GM13976 (cell line): ENCODE measurements at regions not wholly inside any gene's neighbourhood (a gene's known extent, or its start where the extent isn't known, plus 50 kb on each side); places are given as distances from the start of the nearest gene placed in this dataset.

Experiments used
- DNase-seq: peaks from one replicate; pipeline ENCODE4 v3.0.0; 2012; ENCODE audit warnings: low spot score
- CTCF ChIP-seq: IDR thresholded peaks from 2 replicates; pipeline ENCODE4 v1.5.1; 2012; ENCODE audit warnings: borderline replicate concordance, mild to moderate bottlenecking; ENCODE audit not compliant: insufficient read depth; ENCODE audit errors: extremely low read depth, missing control alignments, control extremely low read depth
- in situ Hi-C: fragments of 300-500 bp; cut with MboI; formaldehyde crosslinking; loops from one replicate; pipeline ENCODE4 v1.12.0; 2022; ENCODE audit warnings: low sequenced_read_pairs, mixed read lengths, inconsistent platforms; ENCODE audit not compliant: unreplicated experiment

DNA sequence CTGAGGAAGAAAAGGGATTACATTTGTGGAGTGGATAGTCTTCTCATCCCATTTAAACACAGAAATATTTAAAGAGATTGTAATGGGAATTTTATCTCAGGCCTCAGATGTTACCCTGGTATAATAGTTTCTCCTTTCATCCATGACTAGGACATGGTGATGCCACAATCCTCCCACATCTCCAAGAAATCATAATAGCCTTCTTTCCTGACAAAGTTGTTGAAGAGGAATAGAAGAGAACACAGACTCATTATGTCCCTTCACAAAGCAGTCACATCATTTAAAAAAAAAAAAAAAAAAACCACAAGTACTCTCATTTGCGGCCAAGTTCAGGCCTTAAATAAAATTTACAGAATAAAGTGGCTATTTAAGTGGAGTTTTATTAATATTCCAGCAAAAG is 359.6 kb downstream of the DEPDC1B start:
- TF ChIP-seq CTCF: no peak
- in situ Hi-C loops: no loop called here
- no peak for DNase-seq

DNA sequence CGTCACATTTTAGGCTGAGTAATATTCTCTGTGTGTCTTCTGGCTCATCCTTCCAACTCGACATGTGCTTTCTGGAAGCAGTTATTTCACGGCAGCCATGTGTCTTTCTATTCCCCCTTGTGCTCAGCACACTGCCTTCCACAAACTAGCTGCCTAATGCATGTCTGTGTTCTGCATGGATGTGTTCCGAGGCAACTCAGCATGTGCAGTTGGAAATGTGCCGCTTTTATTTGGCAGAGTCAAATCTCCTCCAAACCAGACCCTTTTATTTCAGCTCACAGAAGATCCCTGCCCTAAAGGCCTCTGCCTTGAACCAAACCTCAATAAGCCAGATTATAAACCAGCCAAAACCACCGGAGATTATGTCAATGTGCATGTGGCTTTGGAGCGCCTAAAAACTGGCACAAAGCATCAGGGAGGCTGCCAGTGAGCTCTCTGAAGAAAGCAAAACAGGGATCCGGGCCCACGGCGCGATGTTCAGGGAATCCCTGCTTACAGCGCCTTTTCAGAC is 360.2 kb downstream of the DEPDC1B start:
- in situ Hi-C loops: no loop called here
- no peak for TF ChIP-seq CTCF
- no peak for DNase-seq

GRCh38 chr5:60338846-60339245 is 361.1 kb downstream of the DEPDC1B start:
- in situ Hi-C loops: no loop called here
- no peak for TF ChIP-seq CTCF
- DNase-seq: no peak

DNA sequence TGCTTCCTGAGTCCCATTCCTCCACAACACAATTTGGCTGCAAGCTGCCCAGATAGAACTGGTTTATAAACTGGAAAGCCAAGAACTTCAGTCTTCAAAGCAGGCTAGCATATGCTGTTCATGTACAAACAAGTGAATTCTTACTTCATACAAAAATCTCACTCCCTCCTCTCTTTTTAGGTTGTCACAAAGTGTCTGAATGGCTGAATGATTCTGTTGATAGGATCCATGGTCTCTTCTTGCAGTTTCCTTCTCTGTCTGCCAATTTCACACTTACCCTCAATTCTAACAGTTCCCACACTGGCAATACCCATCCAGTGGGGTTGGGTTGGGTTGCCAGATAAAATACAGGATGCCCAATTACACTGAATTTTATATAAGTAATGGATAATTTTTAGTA is 363.5 kb downstream of the DEPDC1B start:
- in situ Hi-C loops: no loop called here
- no peak for DNase-seq
- TF ChIP-seq CTCF: no peak

- DNase-seq: no peak
- in situ Hi-C loops: no loop called here
- no peak for TF ChIP-seq CTCF
Observed at GRCh38 chr5:60335913-60336312, 364.1 kb downstream of the DEPDC1B start.

DNA sequence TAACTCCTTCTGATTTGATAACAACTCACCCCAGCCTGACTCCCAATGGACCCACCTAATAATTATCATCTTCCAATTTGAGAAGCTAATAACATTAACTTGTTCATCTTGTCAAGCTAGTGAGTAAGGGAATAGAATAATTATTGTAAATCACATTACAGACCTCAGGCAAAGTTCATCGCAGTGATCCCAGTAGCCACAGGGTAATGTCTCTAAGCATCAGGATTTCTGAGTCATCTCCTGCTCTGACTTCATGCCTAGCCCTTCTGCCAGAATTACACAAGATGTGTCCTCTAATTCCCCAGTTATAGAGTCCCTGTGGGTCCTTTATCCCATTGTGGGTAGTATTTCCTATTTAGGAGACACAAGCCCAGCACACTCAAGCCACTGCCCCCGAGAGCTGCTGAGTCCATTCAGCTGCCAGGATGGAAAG is 365.7 kb downstream of the DEPDC1B start:
- DNase-seq: no peak
- in situ Hi-C loops: no loop called here
- TF ChIP-seq CTCF: no peak
